Activated CD4-positive, alpha-beta T cell treated with anti-CD3 and anti-CD28 coated beads, Interleukin-2, amount 50 U/mL, for 16 hours (primary cell): ENCODE measurements at regions not wholly inside any gene's neighbourhood (a gene's known extent, or its start where the extent isn't known, plus 50 kb on each side); places are given as distances from the start of the nearest gene placed in this dataset.

Source experiments
- DNase-seq: peaks from one replicate; pipeline ENCODE4 v3.0.0-alpha.2; 2020

DNA sequence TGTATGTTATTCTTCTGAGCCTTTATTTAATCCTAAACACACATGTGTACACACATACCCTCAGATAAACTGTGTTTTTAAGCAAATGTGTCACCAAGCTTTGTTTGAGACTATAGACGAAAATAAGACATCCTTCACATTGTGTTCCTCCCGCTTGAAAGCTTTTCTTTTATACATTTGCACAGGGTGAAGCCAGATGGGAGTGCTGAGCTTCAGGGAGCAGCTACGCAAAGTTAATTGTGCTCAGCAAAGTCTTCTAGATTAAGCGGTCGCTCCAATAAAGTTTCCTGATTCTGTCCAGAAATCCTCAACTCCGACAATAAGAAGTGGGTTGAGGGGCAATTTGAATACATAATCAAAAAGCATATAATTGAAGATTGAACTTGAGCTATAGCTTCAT lies 117.2 kb upstream of the ARGLU1 start:
- DNase-seq, result no peak

DNA sequence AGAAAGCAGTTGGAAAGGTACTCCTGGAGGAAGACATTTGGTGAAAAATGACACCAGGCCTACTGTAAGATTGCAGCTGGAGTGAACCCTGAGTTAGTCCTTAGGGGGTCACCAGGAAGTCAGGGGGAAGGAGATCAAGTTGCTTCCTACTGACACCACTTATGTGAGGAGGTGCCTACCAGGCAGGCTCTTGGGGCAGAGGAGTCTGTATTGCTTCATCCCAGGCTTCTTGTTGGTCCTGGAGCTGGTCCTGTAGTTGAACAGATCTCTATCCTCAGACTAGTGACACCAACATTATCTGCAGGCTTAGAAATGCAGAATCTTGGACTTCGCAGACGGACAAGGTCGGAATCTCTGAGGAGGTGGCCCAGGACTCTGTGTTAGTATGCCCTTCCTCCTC lies 116.0 kb upstream of the ARGLU1 start:
- DNase-seq, result no peak

- DNase-seq, result no peak
These were observed 115.2 kb upstream of the ARGLU1 start for GRCh38 chr13:106683179-106683578.

DNA sequence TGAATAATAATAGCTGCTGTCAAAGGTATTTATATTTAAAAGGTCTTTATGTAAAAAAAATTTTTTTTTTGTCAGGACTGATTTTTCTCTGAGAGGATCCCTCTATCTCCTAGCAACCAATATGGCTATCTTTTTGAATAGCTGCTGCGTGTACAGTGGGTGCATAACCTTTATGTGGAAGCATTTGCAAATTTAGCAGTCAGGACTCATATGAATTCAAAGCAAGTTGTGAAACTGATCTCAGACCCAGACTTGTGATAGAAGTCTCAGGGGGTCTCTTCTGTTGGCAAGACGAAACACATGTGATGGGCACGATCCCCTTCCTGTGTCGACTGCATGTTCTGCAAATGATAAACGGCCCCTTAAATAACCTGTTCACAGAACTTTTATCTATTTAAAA lies 114.1 kb upstream of the ARGLU1 start:
- DNase-seq, result no peak

DNA sequence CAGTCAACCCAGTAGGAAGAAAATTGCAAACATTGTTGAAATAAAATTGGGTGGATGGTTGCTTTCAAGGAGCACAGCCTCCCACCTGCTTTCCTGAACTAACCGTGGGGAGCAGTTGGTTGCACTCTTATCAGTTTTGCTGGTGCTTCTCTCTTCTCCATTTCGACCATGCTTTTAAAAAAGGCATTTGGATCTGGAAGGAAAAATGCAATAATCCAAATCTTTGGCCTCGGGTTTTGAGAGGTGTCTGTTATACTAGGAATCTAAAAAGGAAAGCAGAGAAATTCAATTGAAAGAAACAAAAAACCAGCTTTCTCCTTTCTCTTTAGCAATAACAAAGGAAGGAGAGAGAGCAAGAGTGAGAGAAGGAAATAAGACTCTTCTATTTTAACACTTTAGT lies 113.6 kb upstream of the ARGLU1 start:
- no peak for DNase-seq

DNA sequence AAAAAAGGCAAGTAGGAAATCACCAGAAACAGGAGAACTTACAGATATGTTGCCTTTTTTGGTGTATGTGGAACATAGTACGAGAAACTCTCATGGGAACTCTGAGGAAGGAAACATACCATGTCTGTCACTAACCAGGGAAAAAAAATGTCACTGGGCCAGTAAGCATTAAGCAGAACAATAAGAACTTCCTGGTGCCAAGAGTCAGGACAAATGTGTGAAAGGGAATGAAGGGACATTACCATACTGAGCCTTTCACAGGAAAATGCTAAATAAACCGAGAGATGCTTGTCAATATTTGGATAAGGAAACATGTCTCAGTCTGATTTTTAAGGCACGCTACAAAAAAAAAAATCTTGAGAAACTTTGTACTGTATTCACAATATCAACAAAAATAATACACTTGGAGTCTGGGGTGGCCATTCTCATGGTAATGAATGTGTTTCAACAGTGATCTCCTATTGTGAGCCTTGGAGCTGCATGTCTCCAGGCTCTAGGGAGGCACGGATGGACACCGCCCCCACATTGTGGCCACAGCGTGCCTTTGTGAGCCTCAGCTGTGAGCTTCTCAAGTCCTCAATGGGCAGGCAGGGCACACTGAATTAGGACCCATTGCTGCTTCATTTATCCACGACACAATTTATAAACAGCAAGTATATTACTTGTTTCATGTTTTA lies 113.0 kb upstream of the ARGLU1 start:
- no peak for DNase-seq

DNA sequence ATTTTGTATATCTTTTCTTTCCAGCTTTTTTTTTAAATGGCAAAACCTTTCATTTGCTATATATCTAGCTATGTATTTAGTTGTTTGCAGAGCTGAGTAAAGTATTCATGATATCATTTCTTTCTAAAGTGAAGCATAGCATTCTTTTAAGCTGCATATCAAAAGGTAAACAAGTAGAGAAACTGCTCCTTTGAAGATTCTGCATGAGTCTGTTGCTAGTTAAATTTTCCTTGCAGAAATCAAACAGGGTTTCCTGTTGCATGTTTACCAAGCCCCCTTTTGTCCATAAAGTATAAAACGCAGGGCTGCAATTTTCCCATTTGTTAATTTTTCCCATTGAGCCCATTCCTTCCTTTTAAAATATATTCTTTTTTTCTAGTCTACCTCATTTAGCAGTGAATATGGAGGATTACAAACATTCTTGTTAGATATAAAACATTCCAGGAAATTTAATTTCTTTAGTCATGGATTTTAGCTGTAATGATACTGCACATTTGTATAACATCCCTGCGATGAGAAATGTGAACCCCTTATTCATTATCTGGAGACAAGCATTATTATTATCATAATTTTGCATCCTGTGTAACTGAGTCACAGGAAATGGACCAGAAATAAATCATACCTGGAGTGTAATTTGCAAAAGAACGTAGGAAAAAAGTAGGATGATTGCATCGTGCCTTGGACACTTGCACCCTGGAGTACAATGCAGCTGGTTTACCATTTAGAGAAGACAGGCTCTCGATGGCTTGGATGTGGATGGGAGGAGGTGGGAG lies 110.9 kb upstream of the ARGLU1 start:
- DNase-seq, result no peak

DNA sequence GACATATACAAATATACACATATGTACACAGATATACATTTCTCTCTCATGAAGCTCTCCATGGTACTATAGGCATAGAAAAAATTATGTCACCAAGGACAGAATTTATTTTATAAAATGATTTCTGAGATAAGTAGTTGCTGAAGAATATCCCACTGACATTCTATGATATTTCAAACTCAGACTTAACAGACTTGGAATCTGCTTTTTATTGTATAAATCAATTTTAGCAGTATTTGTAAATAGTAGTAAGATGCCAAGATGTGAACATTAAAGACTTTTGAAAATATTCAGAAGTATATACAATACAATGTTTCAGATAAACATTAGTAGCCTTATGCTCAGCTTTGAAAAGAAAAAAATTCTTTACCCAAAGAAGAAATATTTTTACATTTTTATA lies 107.4 kb upstream of the ARGLU1 start:
- no peak for DNase-seq

DNA sequence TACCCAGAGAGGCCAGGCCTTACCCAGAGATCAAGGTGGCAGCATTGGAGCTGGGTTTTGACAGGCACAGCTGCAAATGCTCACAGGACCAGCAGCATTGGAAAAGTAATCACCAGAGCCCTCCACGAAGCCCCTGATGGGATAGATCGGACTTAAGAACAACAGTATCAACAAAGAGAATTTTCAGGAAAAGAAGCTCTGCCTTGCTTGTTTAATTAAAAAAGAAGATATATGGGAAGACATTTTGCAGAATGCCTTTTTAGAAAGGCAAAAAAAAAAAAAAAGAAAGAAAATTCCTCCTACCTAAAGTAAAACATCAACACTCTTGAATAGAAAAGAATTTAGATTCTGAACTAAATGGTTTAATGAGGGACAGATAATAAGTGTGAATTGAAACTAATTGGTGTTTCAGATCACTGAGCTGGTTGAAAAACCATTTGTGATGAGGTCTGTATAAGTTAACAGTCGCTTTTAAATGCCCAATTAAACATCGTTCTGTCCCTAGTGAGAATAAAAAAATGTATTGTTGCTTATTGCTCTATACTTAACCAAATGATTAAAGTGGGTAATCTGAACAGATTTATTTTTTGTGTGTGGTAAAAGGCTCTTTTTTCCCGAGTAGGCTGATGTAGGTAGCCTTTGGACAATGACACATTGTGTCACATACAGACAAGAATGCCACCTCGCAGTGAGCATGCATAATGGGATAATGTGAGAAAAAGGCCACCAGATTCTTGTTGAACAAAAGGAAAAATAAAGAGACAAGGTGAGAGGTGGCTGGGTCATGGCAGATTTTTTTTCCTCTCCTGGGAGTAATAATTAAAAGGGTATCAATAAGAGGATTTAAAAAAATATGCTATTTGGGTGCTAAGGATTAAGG lies 93.0 kb upstream of the ARGLU1 start:
- DNase-seq, result no peak

DNA sequence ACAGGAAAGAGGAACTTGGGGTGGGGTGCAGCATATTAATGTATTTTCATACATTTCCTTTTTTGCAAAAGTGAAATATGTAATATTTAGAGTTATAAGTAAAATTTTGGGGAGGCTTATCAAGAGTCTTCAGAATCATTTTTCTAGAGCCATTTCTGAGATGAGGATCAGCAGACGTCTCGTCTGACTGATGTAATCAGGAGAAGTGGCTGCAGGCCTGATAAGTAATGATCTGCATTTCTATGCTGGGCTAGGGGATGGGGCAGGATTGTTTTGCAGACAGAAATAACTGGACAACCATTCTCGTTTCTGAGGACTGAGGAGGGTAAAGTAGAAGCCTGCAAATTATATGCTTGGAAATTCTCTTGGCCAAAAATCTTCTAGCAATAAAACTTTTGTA lies 89.2 kb upstream of the ARGLU1 start:
- DNase-seq, result no peak

DNA sequence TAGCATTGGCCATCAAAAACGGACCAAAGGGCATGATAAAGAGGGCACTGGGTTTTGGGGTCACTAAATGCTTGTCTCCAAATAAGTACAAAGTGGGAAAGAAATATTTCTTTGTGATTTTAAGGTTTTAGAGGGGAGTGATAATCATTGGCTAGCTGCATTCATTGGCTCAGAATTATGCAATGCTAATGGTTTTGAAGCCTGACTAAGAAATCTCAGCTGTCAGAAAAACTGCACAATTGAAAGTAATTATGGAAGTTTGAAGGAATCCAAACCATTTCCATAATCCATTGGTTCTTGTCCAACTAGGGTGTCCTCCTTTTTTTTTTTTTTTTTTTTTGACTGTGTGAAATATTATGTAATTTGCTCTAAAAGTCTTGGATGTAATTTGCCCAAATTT lies 88.2 kb upstream of the ARGLU1 start:
- DNase-seq, result no peak

- DNase-seq, result no peak
These were observed 83.5 kb upstream of the ARGLU1 start for GRCh38 chr13:106651442-106651841.

DNA sequence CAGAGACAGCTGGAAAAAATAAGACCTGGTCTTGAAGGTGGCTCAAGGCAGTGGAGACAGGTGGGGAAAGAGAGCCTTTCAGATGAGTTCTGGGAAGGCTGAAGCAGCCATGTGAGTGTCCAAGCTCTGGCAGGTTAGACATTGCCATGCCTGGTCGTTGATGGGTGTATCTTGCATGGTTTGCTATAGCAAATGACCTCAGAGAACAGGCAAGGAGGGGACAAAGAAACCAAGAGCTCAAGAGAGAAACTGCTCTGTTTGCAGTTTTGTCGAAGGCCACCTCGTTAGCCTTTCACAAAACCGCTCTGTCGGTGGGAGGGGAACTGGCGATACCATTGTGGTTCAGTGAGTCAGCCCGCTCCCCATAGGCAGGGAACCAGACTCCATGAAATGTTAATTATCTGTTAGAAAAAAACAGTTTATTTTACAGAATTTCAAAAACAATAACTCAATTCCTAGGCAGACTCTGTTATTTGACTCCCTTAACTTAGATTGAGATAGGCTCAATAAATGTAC lies 82.8 kb upstream of the ARGLU1 start:
- no peak for DNase-seq

GRCh38 chr13:106649495-106649894 lies 81.6 kb upstream of the ARGLU1 start:
- no peak for DNase-seq

GRCh38 chr13:106640515-106640914 lies 72.6 kb upstream of the ARGLU1 start:
- no peak for DNase-seq

DNA sequence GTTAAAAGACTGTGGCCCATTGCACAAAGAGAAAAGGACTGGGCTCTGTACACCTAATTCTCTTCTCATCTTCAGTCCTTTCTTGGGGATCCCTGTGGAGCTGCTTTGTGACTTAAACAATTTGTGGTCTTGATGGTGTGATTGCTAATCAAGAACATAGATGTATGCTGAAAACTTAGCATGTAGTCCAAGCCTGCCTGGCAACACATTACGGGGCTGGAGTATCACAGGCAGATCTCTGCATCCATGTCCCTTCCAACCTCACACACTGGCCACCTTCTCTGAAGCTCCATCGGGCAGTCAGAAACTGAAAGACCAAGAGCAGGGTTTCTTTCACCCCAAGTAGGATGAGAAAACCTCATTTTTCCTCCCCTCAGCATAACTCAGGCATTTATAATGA lies 69.6 kb upstream of the ARGLU1 start:
- no peak for DNase-seq

DNA sequence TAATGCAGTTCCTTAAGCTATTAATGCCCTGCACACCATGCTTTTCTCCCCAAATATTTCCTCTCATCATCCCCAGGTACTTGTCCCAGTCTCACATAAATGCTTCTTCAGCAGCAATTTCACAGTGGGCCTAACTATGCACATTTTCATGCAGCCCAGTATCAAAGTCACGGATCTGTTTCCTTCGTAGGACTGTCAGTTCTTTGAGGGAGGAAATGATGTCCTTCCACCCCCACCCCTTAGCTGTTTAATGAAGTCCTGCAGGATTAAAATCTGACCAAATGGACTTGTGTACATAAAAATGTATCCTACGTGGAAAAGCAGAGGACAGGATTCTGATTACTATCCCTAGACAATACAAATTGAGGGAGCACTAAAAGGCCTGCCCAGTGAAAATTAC lies 68.6 kb upstream of the ARGLU1 start:
- DNase-seq, result no peak

- no peak for DNase-seq
These were observed 67.7 kb upstream of the ARGLU1 start for GRCh38 chr13:106635616-106636015.

DNA sequence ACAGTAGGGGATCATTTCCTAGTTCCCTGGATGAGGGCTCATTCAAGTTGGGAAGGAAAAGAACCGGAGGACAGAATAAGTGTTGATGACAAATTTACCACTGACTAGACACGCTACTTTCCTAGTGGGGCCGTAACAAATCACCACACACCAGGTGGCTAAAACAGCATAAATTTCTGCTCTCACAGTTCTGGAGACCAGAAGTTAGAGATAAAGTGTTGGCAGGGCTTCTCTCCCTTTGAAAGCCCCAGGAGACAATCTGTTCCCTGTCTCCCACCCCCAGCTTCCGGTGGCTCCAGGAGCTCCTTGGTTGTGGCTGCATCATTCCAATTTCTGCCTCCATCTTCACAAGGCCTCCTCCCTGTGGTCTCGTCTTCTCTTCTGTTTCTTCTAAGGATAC lies 65.4 kb upstream of the ARGLU1 start:
- no peak for DNase-seq

DNA sequence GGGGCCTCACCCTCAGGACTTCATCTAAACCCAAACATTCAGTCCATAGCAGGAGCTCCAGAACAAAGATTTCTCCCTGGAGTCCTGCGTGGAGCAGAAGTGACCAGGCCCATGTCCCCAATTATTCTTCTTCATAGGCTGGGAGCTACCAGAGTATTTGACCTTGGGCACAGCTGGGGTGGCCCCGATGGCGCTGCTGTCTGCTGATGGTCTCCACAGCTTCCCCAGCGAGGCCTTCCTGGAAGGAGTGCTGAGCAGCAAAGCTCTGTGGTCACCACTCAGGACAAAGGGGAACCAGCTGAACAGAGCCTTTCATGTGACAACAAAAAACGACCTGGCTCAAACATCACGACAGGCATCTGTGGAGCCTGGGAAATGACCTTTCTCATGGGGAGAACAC lies 62.7 kb upstream of the ARGLU1 start:
- DNase-seq, result no peak

DNA sequence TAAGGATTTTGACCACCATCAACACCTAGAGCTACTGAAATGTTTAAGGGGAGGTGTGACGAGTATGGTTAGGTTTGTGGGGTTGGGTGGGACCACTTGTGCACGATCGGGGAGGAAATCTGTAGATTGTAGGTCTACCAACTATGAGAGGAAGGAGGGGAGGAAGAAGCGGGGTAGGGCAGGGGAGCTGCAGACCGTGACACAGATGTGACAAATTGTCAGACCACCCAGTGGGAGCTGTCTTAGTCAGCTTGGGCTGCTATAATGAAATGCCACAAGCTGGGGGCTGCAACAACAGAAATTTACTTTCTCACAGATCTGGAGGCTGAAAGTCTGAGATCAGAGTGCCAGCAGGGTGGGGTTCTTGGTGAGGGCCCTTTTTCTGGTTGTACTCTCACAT lies 62.2 kb upstream of the ARGLU1 start:
- DNase-seq, result no peak

GRCh38 chr13:106628936-106629659 lies 61.2 kb upstream of the ARGLU1 start:
- DNase-seq, result no peak

GRCh38 chr13:106626473-106626872 lies 58.5 kb upstream of the ARGLU1 start:
- no peak for DNase-seq
